IMR-90 (cell line): ENCODE measurements at regions not wholly inside any gene's neighbourhood (a gene's known extent, or its start where the extent isn't known, plus 50 kb on each side); places are given as distances from the start of the nearest gene placed in this dataset.

Experiments used
- ATAC-seq: fragments of 200-7000 bp; cut with Tn5 transposase; 2 replicates; pipeline ENCODE4 v1.9.1; 2020; ENCODE audit warnings: low read depth, mild to moderate bottlenecking, moderate library complexity
- BruUV-seq: library from RNA; stranded (reverse); fragments of 400-500 nt; replicated peaks from 2 replicates; lab custom pipeline; 2021; lab: Mats Ljungman, UMichigan
- CTCF ChIA-PET: fragments of 300-600 bp; formaldehyde crosslinking; extraction: SDS; loops from one replicate; lab custom pipeline; 2021; ENCODE audit warnings: antibody characterized with exemption; lab: Yijun Ruan, JAX
- POLR2A ChIA-PET: fragments of 300-600 bp; sonication (Branson Sonifier 250); formaldehyde crosslinking; loops from one replicate; lab custom pipeline; 2022; ENCODE audit warnings: antibody characterized with exemption; ENCODE audit not compliant: unreplicated experiment; lab: Charles Lee
- DNase-seq: peaks from one replicate; pipeline ENCODE4 v3.0.0; 2013
- H2AFZ ChIP-seq: replicated peaks from 2 replicates; pipeline ENCODE3; 2013; ENCODE audit warnings: low read length, mild to moderate bottlenecking; ENCODE audit not compliant: poor library complexity
- H2AK5ac ChIP-seq: 2 replicates; pipeline ENCODE4 v1.6.1; 2013; ENCODE audit warnings: low read depth, low read length, inconsistent platforms
- H2AK9ac ChIP-seq: replicated peaks from 2 replicates; pipeline ENCODE3; 2013; ENCODE audit warnings: mild to moderate bottlenecking, low read depth, low read length, moderate library complexity; ENCODE audit not compliant: poor library complexity
- H2BK120ac ChIP-seq: 2 replicates; pipeline ENCODE4 v1.6.1; 2013; ENCODE audit warnings: low read depth, low read length, inconsistent platforms
- H2BK15ac ChIP-seq: 3 replicates; pipeline ENCODE4 v1.6.1; 2013; ENCODE audit warnings: low read depth, low read length, inconsistent platforms
- H2BK20ac ChIP-seq: 2 replicates; pipeline ENCODE4 v1.6.1; 2013; ENCODE audit warnings: low read depth, mild to moderate bottlenecking, inconsistent platforms, low read length, moderate library complexity
- H2BK5ac ChIP-seq: 2 replicates; pipeline ENCODE4 v1.6.1; 2013; ENCODE audit warnings: mild to moderate bottlenecking, low read depth, low read length, inconsistent platforms; ENCODE audit not compliant: poor library complexity, severe bottlenecking
- H3K14ac ChIP-seq: replicated peaks from 2 replicates; pipeline ENCODE4 v1.6.1; 2013; ENCODE audit warnings: low read depth, low read length, inconsistent platforms
- H3K18ac ChIP-seq: 2 replicates; pipeline ENCODE4 v1.6.1; 2013; ENCODE audit warnings: low read depth, low read length, control low read depth
- H3K23ac ChIP-seq: 2 replicates; pipeline ENCODE4 v1.6.1; 2013; ENCODE audit warnings: low read depth, low read length, inconsistent platforms
- H3K27ac ChIP-seq: 2 replicates; pipeline ENCODE4 v1.5.1; 2013; ENCODE audit warnings: mild to moderate bottlenecking, control low read depth, low read length; ENCODE audit not compliant: insufficient read depth
- H3K27me3 ChIP-seq: 2 replicates; pipeline ENCODE4 v1.6.1; 2013; ENCODE audit warnings: low read length; ENCODE audit not compliant: control insufficient read depth, insufficient read depth
- H3K36me3 ChIP-seq: 2 replicates; pipeline ENCODE4 v1.6.1; 2013; ENCODE audit warnings: low read length, mixed read lengths; ENCODE audit not compliant: control insufficient read depth, insufficient read depth
- H3K4ac ChIP-seq: 2 replicates; pipeline ENCODE4 v1.6.1; 2013; ENCODE audit warnings: low read depth, low read length, inconsistent platforms
- H3K4me1 ChIP-seq: 2 replicates; pipeline ENCODE4 v1.6.1; 2013; ENCODE audit warnings: low read length, mixed read lengths; ENCODE audit not compliant: control insufficient read depth, insufficient read depth
- H3K4me2 ChIP-seq: 2 replicates; pipeline ENCODE4 v1.6.1; 2013; ENCODE audit warnings: low read depth, mild to moderate bottlenecking, control low read depth, low read length, moderate library complexity
- H3K4me3 ChIP-seq: 2 replicates; pipeline ENCODE4 v1.5.1; 2013; ENCODE audit warnings: low read depth, mild to moderate bottlenecking, control low read depth, low read length, moderate library complexity; ENCODE audit not compliant: insufficient read depth
- H3K56ac ChIP-seq: 2 replicates; pipeline ENCODE4 v1.6.1; 2013; ENCODE audit warnings: low read length, inconsistent platforms; ENCODE audit not compliant: insufficient read depth; ENCODE audit errors: extremely low read depth
- H3K79me1 ChIP-seq, 2 experiments: 2 replicates each; pipeline ENCODE4 v1.6.1; 2013; ENCODE audit warnings: low read length in 2 of 2, inconsistent platforms in 1 of 2, low read depth in 1 of 2
- H3K9ac ChIP-seq: 2 replicates; pipeline ENCODE4 v1.6.1; 2013; ENCODE audit warnings: low read depth, low read length, control low read depth
- H3K9me1 ChIP-seq: 2 replicates; pipeline ENCODE4 v1.6.1; 2013; ENCODE audit warnings: low read length, inconsistent platforms; ENCODE audit not compliant: insufficient read depth
- H3K9me3 ChIP-seq: 2 replicates; pipeline ENCODE4 v1.6.1; 2013; ENCODE audit warnings: low read length; ENCODE audit not compliant: control insufficient read depth, insufficient read depth
- H4K20me1 ChIP-seq: 2 replicates; pipeline ENCODE4 v1.6.1; 2013; ENCODE audit warnings: low read length, inconsistent platforms; ENCODE audit not compliant: insufficient read depth
- H4K5ac ChIP-seq: 2 replicates; pipeline ENCODE4 v1.6.1; 2013; ENCODE audit warnings: mild to moderate bottlenecking, low read depth, low read length, control low read depth
- H4K8ac ChIP-seq, 2 experiments: 2 replicates each; pipeline ENCODE4 v1.6.1; 2013; ENCODE audit warnings: low read depth in 2 of 2, low read length in 2 of 2, control low read depth in 1 of 2, inconsistent platforms in 1 of 2
- H4K91ac ChIP-seq: 2 replicates; pipeline ENCODE4 v1.6.1; 2013; ENCODE audit warnings: low read depth, low read length, inconsistent platforms; ENCODE audit not compliant: insufficient read depth
- BHLHE40 ChIP-seq: fragments of 150-350 bp; IDR thresholded peaks from 2 replicates; pipeline ENCODE4 v1.6.1; 2016; ENCODE audit warnings: mild to moderate bottlenecking, low read depth, low read length
- CHD1 ChIP-seq: IDR thresholded peaks from 2 replicates; pipeline ENCODE4 v1.6.1; 2012; ENCODE audit warnings: low read depth, low read length, improper control_type of control experiment
- FOS ChIP-seq: fragments of 150-350 bp; IDR thresholded peaks from 2 replicates; pipeline ENCODE4 v1.6.1; 2016; ENCODE audit warnings: low read depth, low read length
- MAFK ChIP-seq: IDR thresholded peaks from 2 replicates; pipeline ENCODE4 v1.6.1; 2012; ENCODE audit warnings: low read depth, low read length, improper control_type of control experiment
- MAZ ChIP-seq: IDR thresholded peaks from 2 replicates; pipeline ENCODE4 v1.6.1; 2012; ENCODE audit warnings: low read depth, mild to moderate bottlenecking, low read length, improper control_type of control experiment, moderate library complexity, borderline replicate concordance
- MXI1 ChIP-seq: IDR thresholded peaks from 2 replicates; pipeline ENCODE4 v1.6.1; 2012; ENCODE audit warnings: low read depth, mild to moderate bottlenecking, low read length, moderate library complexity, borderline replicate concordance
- NFE2L2 ChIP-seq: fragments of 150-350 bp; IDR thresholded peaks from 2 replicates; pipeline ENCODE4 v1.6.1; 2016; ENCODE audit warnings: low read depth, mild to moderate bottlenecking, low read length
- POLR2A ChIP-seq: IDR thresholded peaks from 2 replicates; pipeline ENCODE4 v1.6.1; 2012; ENCODE audit warnings: mild to moderate bottlenecking, low read depth, low read length
- RAD21 ChIP-seq: IDR thresholded peaks from 2 replicates; pipeline ENCODE4 v1.6.1; 2012; ENCODE audit warnings: low read length, improper control_type of control experiment
- RCOR1 ChIP-seq: IDR thresholded peaks from 2 replicates; pipeline ENCODE4 v1.6.1; 2012; ENCODE audit warnings: mild to moderate bottlenecking, low read length, improper control_type of control experiment; ENCODE audit not compliant: insufficient replicate concordance
- WGBS, 2 experiments: methylation state at CpG; one replicate each; pipeline versions ENCODE4 v1.1.5 to v1.1.7; 2013; ENCODE audit warnings: missing lambda C conversion rate in 2 of 2; ENCODE audit not compliant: insufficient read length in 1 of 2; ENCODE audit errors: extremely low coverage in 2 of 2; 5-methylcytosine and 5-hydroxymethylcytosine counted together
- dilution Hi-C: fragments of 300-500 bp; cut with HindIII; formaldehyde crosslinking; loops from one replicate; pipeline ENCODE4 v1.14.3; 2018; ENCODE audit warnings: low sequenced_read_pairs; ENCODE audit not compliant: unreplicated experiment
- in situ Hi-C: fragments of 300-500 bp; cut with MboI; formaldehyde crosslinking; loops from 3 replicates; pipeline ENCODE4 v1.14.3; 2019; ENCODE audit warnings: low sequenced_read_pairs, inconsistent platforms, mixed read lengths
- intact Hi-C: fragments of 100-400 bp; cut with micrococcal nuclease; formaldehyde crosslinking; loops from 2 replicates; pipeline ENCODE4 v1.10.0; 2022
- TF ChIP-seq, protein P1 (sequence below): fragments of 150-350 bp; IDR thresholded peaks from 2 replicates; pipeline ENCODE4 v1.6.1; 2016; ENCODE audit warnings: low read depth, mild to moderate bottlenecking, low read length, moderate library complexity, borderline replicate concordance
- TF ChIP-seq, protein P2 (sequence below): conservative IDR thresholded peaks from 2 replicates; pipeline ENCODE4 v1.5.1; 2012; ENCODE audit warnings: mild to moderate bottlenecking, low read depth, low read length, improper control_type of control experiment

DNA sequence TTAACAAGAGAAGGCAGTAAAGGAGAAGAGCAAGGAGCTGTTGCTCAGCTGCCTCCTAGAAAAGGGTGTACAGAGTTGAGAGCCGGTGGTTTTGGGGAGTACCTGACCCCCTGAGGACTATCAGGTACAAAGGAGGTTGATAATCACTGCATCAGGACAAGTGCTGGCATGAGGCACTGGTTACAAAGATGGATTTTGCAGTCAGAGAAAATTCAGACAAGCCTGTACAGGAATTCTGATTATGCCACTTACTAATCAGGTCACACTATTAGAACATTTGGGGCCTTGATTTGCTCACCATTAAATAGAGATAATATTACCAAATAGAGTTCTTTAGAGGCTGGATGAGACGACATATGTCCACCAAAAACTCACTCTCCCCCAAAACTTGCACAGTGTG is 450.9 kb upstream of the TMPO start:
- no peak for ATAC-seq
- no peaks in the 10 kb centered on the region for H4K20me1 ChIP-seq
- CTCF ChIA-PET, result no interaction called here
- no peak overlapping the region for H3K23ac ChIP-seq
- no peak overlapping the region for H4K91ac ChIP-seq
- no peaks in the 10 kb centered on the region for H3K79me1 ChIP-seq
- peaks cover 6% of the 10 kb centered on the region for H3K9me3 ChIP-seq
- no peaks in the 10 kb centered on the region for H3K4me1 ChIP-seq
- H2AK9ac ChIP-seq, result no peak overlapping the region
- no peak overlapping the region for H3K4me2 ChIP-seq
- no TSS peak for BruUV-seq
- no peak for TF ChIP-seq FOS
- TF ChIP-seq MAFK, result no peak
- TF ChIP-seq BHLHE40, result no peak
- TF ChIP-seq POLR2A, result no peak
- no peak for TF ChIP-seq MXI1
- no peak for TF ChIP-seq RAD21
- no peak for TF ChIP-seq NFE2L2
- no peak for TF ChIP-seq CHD1
- TF ChIP-seq RCOR1, result no peak
- TF ChIP-seq, protein P1, sequence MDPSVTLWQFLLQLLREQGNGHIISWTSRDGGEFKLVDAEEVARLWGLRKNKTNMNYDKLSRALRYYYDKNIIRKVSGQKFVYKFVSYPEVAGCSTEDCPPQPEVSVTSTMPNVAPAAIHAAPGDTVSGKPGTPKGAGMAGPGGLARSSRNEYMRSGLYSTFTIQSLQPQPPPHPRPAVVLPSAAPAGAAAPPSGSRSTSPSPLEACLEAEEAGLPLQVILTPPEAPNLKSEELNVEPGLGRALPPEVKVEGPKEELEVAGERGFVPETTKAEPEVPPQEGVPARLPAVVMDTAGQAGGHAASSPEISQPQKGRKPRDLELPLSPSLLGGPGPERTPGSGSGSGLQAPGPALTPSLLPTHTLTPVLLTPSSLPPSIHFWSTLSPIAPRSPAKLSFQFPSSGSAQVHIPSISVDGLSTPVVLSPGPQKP, result no peak
- TF ChIP-seq, protein P2, sequence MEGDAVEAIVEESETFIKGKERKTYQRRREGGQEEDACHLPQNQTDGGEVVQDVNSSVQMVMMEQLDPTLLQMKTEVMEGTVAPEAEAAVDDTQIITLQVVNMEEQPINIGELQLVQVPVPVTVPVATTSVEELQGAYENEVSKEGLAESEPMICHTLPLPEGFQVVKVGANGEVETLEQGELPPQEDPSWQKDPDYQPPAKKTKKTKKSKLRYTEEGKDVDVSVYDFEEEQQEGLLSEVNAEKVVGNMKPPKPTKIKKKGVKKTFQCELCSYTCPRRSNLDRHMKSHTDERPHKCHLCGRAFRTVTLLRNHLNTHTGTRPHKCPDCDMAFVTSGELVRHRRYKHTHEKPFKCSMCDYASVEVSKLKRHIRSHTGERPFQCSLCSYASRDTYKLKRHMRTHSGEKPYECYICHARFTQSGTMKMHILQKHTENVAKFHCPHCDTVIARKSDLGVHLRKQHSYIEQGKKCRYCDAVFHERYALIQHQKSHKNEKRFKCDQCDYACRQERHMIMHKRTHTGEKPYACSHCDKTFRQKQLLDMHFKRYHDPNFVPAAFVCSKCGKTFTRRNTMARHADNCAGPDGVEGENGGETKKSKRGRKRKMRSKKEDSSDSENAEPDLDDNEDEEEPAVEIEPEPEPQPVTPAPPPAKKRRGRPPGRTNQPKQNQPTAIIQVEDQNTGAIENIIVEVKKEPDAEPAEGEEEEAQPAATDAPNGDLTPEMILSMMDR, result no peak
- no peak for TF ChIP-seq MAZ
- POLR2A ChIA-PET, result no interaction called here
- no peaks in the 10 kb centered on the region for H3K9me1 ChIP-seq
- H3K36me3 ChIP-seq, result no peaks in the 10 kb centered on the region
- no peak overlapping the region for H3K56ac ChIP-seq
- intact Hi-C loops, result no loop called here
- no peak overlapping the region for H3K18ac ChIP-seq
- DNase-seq, result no peak
- no peak overlapping the region for H3K9ac ChIP-seq
- no peak overlapping the region for H3K27ac ChIP-seq
- no peak overlapping the region for H2BK5ac ChIP-seq
- no peak overlapping the region for H2AK5ac ChIP-seq
- no peaks in the 10 kb centered on the region for H3K27me3 ChIP-seq
- no peak overlapping the region for H3K14ac ChIP-seq
- H3K4me3 ChIP-seq, result no peak overlapping the region
- no peak overlapping the region for H3K4ac ChIP-seq
- no peak overlapping the region for H2BK120ac ChIP-seq
- H4K8ac ChIP-seq, result no peak overlapping the region
- dilution Hi-C loops, result no loop called here
- no CpG with 5 or more reads among the region's 2 CpGs for WGBS, 2 experiments
- H2AFZ ChIP-seq, result no peak overlapping the region
- no peak overlapping the region for H2BK20ac ChIP-seq
- H4K5ac ChIP-seq, result no peak overlapping the region
- in situ Hi-C loops, result no loop called here
- H2BK15ac ChIP-seq, result no peak overlapping the region
